ENCODE measurements at regions not wholly inside any gene's neighbourhood (a gene's known extent, or its start where the extent isn't known, plus 50 kb on each side); places are given as distances from the start of the nearest gene placed in this dataset.

DNA sequence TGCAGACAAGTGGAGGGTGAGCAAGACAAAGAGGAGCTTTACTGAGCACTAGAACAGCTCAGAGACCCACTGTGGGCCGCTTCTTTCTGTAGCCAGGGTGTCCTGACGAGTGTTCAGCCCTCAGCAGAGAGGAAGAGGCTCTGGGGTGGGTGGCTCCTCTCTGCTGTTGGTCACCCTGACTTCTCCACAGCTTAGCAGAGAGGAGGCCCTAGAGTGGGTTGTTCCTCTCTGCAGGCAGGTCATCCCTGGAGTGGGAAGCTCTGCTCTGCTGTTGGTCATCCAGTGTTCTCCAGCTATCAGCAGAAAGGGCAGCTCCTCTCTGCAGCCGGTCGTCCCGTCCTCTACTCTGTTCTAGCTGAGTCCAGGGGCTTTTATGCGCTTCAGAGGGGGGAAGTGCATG is 286.5 kb downstream of the ICOS start:
- WGBS, 5 donors = 89 to 97% (median 89%) methylated on average over 3 to 6 of the region's 6 CpGs
- Histone ChIP-seq H3K4me3 (no peak overlapping the region), H3K27me3 (no peaks in the 10 kb centered on the region), H3K9me3 (no peaks in the 10 kb centered on the region), H3K36me3 (no peaks in the 10 kb centered on the region), H3K4me1 (peaks cover 0 to 27% (median 16%) of the 10 kb centered on the region in 4 donors), H3K27ac (no peak overlapping the region)
- intact Hi-C loops (cut with DNase I; ENCODE audit: low total_unique reads) = no loop called here
- no peak for DNase-seq
- no peak for TF ChIP-seq EP300 (IDR thresholded peaks at IDR 0.05)
- TF ChIP-seq POLR2A (IDR thresholded peaks at IDR 0.05) = no peak

DNA sequence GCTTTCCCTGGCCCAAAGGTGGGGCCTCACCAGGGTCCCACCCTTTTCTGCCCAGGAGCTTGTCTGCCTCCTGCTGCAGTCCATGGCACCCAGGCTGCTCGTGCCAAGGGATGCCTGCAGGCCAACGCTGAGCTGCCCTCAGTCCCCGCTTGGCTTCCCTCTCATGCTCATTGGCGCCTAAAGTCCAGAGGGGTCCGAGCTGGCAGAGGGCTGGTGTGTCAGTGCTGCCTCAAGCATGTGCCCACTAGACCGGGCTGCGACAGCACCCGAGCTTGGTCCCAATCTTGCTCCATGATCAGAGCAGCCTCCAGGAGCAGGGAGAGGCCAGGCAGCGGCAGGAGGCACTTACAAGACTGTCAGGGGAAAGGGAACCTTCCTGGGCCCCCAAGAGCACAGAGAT is 287.0 kb downstream of the ICOS start:
- Histone ChIP-seq H3K36me3 (no peaks in the 10 kb centered on the region), H3K9me3 (no peaks in the 10 kb centered on the region), H3K27ac (no peak overlapping the region), H3K27me3 (no peaks in the 10 kb centered on the region), H3K4me1 (peaks cover 0 to 32% (median 18%) of the 10 kb centered on the region in 4 donors), H3K4me3 (no peak overlapping the region)
- TF ChIP-seq EP300 (IDR thresholded peaks at IDR 0.05) = no peak
- TF ChIP-seq POLR2AphosphoS5 (IDR thresholded peaks at IDR 0.05) = no peak
- TF ChIP-seq, protein P1, sequence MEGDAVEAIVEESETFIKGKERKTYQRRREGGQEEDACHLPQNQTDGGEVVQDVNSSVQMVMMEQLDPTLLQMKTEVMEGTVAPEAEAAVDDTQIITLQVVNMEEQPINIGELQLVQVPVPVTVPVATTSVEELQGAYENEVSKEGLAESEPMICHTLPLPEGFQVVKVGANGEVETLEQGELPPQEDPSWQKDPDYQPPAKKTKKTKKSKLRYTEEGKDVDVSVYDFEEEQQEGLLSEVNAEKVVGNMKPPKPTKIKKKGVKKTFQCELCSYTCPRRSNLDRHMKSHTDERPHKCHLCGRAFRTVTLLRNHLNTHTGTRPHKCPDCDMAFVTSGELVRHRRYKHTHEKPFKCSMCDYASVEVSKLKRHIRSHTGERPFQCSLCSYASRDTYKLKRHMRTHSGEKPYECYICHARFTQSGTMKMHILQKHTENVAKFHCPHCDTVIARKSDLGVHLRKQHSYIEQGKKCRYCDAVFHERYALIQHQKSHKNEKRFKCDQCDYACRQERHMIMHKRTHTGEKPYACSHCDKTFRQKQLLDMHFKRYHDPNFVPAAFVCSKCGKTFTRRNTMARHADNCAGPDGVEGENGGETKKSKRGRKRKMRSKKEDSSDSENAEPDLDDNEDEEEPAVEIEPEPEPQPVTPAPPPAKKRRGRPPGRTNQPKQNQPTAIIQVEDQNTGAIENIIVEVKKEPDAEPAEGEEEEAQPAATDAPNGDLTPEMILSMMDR (IDR thresholded peaks at IDR 0.05) = no peak
- TF ChIP-seq POLR2A (IDR thresholded peaks at IDR 0.05) = no peak
- no peak for DNase-seq
- 95 to 100% (median 97%) methylated on average over 1 to 9 of the region's 9 CpGs for WGBS, 5 donors
- intact Hi-C loops (cut with DNase I; ENCODE audit: low total_unique reads) = no loop called here

DNA sequence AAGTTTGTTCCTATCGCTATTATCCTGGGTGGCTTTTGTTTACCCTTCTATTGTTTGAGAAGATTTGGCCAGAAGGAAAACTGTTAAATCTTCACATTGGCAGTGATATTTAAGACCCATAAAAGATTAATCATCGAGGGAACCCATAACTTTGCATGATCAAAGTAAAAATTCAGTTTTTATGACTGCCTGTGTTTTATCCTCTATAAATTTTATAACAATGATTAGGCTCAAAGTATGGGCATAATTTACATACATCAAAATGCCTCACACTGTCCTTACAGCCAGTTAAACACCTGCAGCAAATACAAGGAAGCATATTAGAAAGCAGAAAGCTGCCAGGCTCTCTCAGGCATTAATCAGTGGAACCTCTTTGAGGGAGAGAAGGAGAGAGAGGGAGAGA is 289.1 kb downstream of the ICOS start:
- 29 to 71% (median 33%) methylated on average over 2 of the region's 2 CpGs for WGBS, 5 donors

DNA sequence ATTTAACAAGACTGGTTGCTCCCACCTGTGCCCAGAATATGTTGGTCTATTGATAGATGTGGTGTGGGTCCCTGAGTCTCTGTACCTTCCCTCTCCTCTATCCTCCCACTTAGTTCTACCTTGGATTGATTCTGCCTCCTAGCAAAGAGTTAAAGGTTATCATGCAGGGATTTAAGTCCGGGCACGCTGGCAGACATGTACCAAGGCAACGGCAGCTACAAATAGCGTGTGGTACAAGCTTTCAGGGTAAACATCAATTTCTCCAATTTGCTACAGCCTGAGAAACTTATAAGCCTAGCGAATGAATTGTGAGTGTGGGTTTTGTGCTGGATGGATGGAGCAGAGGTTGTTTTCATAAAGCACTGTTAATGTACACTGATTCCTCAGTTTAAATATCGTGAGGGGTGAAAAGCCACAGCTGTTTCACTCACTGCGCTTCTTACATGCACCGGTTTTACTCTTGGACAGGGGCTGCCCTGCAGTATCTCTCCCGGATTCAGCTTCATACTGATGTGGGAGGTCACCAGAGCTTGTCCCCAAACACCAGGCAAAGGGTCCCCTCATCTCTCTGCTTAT is 289.8 kb downstream of the ICOS start:
- TF ChIP-seq POLR2A (IDR thresholded peaks at IDR 0.05) = no peak
- TF ChIP-seq, protein P1 (IDR thresholded peaks at IDR 0.05) = no peak
- no peak for TF ChIP-seq POLR2AphosphoS5 (IDR thresholded peaks at IDR 0.05)
- no peak for TF ChIP-seq EP300 (IDR thresholded peaks at IDR 0.05)
- Histone ChIP-seq H3K27ac (no peak overlapping the region), H3K27me3 (no peaks in the 10 kb centered on the region), H3K4me3 (no peak overlapping the region), H3K36me3 (no peaks in the 10 kb centered on the region), H3K9me3 (no peaks in the 10 kb centered on the region), H3K4me1 (peaks cover 0 to 33% (median 18%) of the 10 kb centered on the region in 4 donors)
- intact Hi-C loops (cut with DNase I; ENCODE audit: low total_unique reads) = no loop called here
- WGBS, 5 donors = 16 to 33% (median 26%) methylated on average over 9 of the region's 9 CpGs
- DNase-seq = peak; percentile 38 to 49

More for the DNA sequence above, 289.1 kb downstream of the ICOS start:
- no peaks in the 10 kb centered on the region for H3K36me3 ChIP-seq
- no peak for DNase-seq
- peaks cover 0 to 33% (median 18%) of the 10 kb centered on the region in 4 donors for H3K4me1 ChIP-seq
- intact Hi-C loops (cut with DNase I; ENCODE audit: low total_unique reads) = no loop called here
- no peaks in the 10 kb centered on the region for H3K9me3 ChIP-seq
- no peaks in the 10 kb centered on the region for H3K27me3 ChIP-seq
- no peak overlapping the region for H3K27ac ChIP-seq
- H3K4me3 ChIP-seq = no peak overlapping the region
- TF ChIP-seq POLR2AphosphoS5 (IDR thresholded peaks at IDR 0.05) (no peak), EP300 (IDR thresholded peaks at IDR 0.05) (no peak), POLR2A (IDR thresholded peaks at IDR 0.05) (no peak)
- TF ChIP-seq, protein P1 (IDR thresholded peaks at IDR 0.05) = no peak

DNA sequence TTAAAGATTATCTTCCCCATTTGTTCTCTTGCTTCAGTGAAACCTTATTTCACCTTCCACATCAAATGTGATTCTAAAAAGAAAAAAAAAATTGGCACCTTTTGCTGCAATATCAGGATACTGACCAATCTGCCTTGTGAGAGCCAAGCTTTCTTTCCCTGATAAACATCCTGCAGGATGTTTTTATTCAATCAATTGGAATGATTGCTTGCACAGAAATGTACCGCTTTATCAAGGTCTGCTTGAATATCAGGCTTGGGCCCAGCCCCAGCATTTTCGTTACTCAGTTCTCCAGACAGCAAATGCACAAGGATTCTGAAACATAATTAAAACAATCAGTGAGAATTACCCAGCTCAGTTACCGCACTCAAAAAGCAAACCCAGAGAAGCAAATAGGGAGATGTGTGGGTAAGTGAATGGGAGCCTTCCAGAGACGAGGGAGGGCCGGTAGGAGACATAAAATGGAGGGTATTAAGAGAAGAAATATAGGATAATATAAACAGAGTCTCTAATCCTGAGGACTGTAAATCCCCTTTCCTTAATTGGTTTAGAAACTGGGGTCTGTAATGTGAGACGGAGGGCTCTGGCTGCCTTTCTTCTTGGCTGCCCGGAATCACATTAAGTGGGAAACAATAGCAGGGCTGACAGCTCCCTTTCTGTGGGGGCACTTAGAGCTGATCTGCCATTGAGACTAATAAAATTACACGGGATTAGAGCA is 291.8 kb downstream of the ICOS start:
- no peak overlapping the region for H3K4me3 ChIP-seq
- no peak overlapping the region for H3K27ac ChIP-seq
- no peaks in the 10 kb centered on the region for H3K36me3 ChIP-seq
- H3K9me3 ChIP-seq = no peaks in the 10 kb centered on the region
- peaks cover 0 to 33% (median 18%) of the 10 kb centered on the region in 4 donors for H3K4me1 ChIP-seq
- no peak for TF ChIP-seq POLR2A (IDR thresholded peaks at IDR 0.05)
- no peak for TF ChIP-seq POLR2AphosphoS5 (IDR thresholded peaks at IDR 0.05)
- TF ChIP-seq EP300 (IDR thresholded peaks at IDR 0.05) = no peak
- TF ChIP-seq, protein P1 (IDR thresholded peaks at IDR 0.05) = no peak
- WGBS, 5 donors = 36 to 61% (median 47%) methylated on average over 8 of the region's 8 CpGs
- H3K27me3 ChIP-seq = no peaks in the 10 kb centered on the region
- intact Hi-C loops (cut with DNase I; ENCODE audit: low total_unique reads) = no loop called here
- DNase-seq = peak in 1 of 2 donors; percentile 15

All from stomach (tissue), 8 donors.